NOMO-1 treated with DMSO at 0.1 percent for 48 hours (cell line): ENCODE measurements at regions not wholly inside any gene's neighbourhood (a gene's known extent, or its start where the extent isn't known, plus 50 kb on each side); places are given as distances from the start of the nearest gene placed in this dataset.
"Not testable (repeated sequence)": the region's sequence is repeated elsewhere in the genome, so short reads cannot be mapped to it uniquely, and the experiment has no call there.

ENCODE experiments used
- DNase-seq: peaks from one replicate; lab custom pipeline; 2025; ENCODE audit not compliant: unreplicated experiment; lab: John Stamatoyannopoulos, UW

- DNase-seq, result not testable (repeated sequence)
Observed at GRCh38 chr20:41685145-41685544, 67.0 kb upstream of the CHD6 start.

- no peak for DNase-seq
Observed at GRCh38 chr20:41678799-41679198, 60.6 kb upstream of the CHD6 start.

DNA sequence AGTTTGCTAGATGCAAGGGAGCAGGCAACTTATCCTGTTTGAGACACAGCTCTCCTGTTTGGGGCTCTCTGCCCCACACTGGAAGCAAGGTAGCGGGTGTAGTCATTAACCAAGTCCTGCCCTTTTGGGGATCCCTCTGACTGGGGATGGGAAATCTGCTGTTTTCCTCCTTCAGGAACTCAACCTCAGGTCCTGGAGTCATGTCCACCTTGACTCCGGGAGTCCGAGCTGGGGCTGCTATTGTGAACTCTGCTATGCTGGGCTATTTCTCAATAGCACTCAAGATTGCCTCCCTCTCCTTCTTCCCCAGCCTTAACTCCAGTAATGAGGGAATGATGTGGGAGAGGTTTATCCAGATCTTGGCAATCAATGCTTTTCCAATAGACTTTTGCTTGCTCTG is 54.1 kb upstream of the CHD6 start:
- no peak for DNase-seq

GRCh38 chr20:41671143-41671542 is 53.0 kb upstream of the CHD6 start:
- no peak for DNase-seq

DNA sequence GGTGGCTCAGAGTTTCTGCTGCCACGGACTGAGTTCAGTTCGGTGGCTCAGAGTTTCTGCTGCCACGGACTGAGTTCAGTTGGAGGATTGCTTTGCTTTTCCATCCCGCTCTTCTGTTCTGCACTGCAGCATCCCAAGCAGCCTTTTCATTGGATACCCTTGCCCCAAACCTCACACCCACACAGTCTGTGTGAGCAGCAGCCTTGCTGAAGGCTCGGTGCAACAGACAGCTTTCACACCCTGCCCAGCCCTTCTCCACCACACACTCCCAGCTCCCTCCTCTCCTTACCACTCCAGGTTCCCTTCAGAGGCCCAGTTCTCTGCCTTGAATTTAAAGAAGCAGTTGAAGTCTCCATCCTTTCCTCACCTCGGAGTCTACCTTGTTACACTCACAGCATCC is 52.5 kb upstream of the CHD6 start:
- DNase-seq, result no peak

- peak; percentile 7 for DNase-seq
Observed at GRCh38 chr20:41669708-41670263, 51.6 kb upstream of the CHD6 start.

DNA sequence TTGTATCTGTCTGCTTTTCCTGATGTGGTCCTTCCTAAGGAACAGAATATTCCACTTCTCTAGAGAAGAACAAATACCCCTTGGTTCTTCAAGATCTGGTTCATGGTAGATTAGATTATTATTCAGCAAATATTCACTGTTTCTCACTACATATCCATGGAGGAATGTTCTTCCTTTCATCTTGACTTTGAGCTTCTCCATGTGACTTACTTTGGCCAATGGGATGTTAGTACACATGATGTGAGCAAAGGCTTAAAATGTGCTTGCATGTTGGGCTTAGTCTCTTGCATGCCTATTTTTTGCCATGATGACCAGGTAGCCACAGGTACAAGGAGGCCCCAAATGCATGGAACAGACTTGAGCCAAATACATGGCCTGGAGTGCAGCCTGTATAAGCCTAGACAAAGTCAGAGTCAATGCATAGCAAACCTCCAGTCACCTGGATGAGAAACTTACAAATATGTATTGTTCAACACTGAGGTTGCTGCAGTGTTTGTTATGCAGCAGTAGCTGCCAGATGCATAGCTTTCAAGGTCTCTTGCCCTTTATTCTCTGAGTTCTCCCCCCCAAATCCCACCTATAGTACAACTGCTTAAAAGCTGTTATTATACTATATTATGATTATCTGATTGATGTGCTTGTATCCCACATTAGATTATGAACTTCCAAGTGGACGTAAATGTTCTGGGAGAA is 50.0 kb upstream of the CHD6 start:
- no peak for DNase-seq
